ENCODE measurements at regions not wholly inside any gene's neighbourhood (a gene's known extent, or its start where the extent isn't known, plus 50 kb on each side); places are given as distances from the start of the nearest gene placed in this dataset.
"Not testable (repeated sequence)": the region's sequence is repeated elsewhere in the genome, so short reads cannot be mapped to it uniquely, and the experiment has no call there.

DNA sequence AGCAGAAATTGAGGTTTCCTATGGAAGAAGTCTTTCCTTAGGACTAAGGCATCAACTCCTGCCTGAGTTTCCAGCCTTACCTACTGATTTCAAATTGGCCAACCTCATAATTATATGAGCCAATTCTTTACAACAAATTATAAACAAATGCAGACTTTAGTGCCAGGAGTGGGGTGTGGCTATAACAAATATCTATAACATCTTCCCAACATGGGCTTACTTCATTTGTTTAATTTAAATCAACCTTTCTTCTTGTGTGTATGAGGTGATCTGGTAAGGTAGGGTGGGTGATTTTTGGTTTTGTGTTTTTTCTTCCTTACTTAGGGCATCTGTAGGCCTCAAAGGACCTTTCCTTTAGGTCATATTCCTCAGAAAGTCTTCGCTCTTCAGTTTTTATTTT, 354.9 kb downstream of the SHANK2 start:
- in situ Hi-C loops (cut with MboI; ENCODE audit: low sequenced_read_pairs, unreplicated experiment): no loop called here
- TF ChIP-seq, protein P1, sequence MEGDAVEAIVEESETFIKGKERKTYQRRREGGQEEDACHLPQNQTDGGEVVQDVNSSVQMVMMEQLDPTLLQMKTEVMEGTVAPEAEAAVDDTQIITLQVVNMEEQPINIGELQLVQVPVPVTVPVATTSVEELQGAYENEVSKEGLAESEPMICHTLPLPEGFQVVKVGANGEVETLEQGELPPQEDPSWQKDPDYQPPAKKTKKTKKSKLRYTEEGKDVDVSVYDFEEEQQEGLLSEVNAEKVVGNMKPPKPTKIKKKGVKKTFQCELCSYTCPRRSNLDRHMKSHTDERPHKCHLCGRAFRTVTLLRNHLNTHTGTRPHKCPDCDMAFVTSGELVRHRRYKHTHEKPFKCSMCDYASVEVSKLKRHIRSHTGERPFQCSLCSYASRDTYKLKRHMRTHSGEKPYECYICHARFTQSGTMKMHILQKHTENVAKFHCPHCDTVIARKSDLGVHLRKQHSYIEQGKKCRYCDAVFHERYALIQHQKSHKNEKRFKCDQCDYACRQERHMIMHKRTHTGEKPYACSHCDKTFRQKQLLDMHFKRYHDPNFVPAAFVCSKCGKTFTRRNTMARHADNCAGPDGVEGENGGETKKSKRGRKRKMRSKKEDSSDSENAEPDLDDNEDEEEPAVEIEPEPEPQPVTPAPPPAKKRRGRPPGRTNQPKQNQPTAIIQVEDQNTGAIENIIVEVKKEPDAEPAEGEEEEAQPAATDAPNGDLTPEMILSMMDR (IDR thresholded peaks at IDR 0.05; ENCODE audit: borderline replicate concordance, control extremely low read depth, extremely low read depth, insufficient read depth, missing control alignments): no peak
- no peak for DNase-seq (ENCODE audit: low spot score)

DNA sequence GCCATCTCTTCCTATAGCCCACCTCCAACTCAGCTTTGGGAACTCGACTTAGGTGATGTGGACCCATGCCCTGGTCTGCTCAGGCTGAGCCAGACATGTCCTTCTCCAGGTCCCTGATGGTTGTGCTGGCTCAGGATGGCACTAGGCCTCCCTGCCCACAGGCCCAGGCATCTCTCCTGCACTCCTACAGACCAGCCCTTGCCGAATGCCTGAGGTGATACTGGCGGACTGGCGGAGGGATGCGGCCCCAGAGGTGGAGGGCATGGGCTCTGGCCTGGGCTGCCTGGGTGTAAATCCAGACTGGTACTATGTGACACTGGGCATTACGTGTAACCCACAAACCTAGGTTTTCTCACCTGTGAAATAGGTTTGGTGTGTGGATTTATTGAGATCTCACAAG, 352.8 kb downstream of the SHANK2 start:
- TF ChIP-seq, protein P1 (IDR thresholded peaks at IDR 0.05; ENCODE audit: borderline replicate concordance, control extremely low read depth, extremely low read depth, insufficient read depth, missing control alignments): no peak
- in situ Hi-C loops (cut with MboI; ENCODE audit: low sequenced_read_pairs, unreplicated experiment): no loop called here
- DNase-seq (ENCODE audit: low spot score): no peak

DNA sequence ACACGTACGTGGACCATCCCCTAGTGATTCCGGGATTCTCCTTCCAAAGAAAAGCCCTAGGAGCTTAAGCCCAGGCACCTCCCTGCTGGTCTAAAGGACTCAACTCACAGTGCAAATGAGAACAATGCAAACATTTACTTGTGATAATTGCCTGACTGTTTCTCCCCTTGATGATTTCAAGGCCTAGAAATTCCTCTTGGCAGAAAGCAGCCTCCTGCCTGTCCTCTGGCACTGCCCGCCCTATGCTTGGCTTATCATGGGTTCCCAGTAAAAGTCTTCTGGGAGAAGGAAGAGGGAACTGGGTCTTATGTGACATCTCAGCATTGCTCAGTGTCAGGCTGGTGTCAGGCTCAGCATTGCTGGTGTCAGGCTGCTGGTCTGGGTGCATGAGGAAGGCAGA, 351.8 kb downstream of the SHANK2 start:
- TF ChIP-seq, protein P1 (IDR thresholded peaks at IDR 0.05; ENCODE audit: borderline replicate concordance, control extremely low read depth, extremely low read depth, insufficient read depth, missing control alignments): no peak
- DNase-seq (ENCODE audit: low spot score): no peak
- in situ Hi-C loops (cut with MboI; ENCODE audit: low sequenced_read_pairs, unreplicated experiment): no loop called here

DNA sequence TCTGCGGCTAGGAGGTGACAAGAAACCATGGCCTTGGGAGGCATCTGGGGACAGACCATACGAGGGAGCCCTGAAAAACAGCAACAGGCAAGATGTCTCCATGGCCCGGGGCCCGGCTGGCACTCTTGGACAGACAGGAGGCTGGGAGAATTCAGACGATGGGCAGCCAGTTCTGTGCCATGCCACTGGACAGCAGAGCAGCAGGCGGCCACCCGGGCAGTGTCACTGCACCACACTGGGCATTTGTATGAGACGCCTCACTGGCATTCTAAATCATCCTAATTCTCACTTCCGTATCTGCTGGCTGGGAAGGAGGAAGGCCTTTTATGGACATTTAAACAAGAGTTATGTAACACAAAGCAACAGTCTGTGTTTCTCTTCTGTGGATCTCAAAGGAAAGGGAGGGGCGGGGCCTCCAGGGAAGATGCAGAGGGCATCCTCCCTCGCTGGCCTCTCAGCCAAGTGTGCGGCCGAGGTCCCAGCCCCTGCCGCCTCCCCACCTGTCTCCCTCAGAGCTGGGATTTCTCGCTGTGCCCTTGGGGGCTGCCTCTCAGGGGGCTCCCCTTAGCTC, 350.3 kb downstream of the SHANK2 start:
- TF ChIP-seq, protein P1 (IDR thresholded peaks at IDR 0.05; ENCODE audit: borderline replicate concordance, control extremely low read depth, extremely low read depth, insufficient read depth, missing control alignments): no peak
- in situ Hi-C loops (cut with MboI; ENCODE audit: low sequenced_read_pairs, unreplicated experiment): no loop called here

DNA sequence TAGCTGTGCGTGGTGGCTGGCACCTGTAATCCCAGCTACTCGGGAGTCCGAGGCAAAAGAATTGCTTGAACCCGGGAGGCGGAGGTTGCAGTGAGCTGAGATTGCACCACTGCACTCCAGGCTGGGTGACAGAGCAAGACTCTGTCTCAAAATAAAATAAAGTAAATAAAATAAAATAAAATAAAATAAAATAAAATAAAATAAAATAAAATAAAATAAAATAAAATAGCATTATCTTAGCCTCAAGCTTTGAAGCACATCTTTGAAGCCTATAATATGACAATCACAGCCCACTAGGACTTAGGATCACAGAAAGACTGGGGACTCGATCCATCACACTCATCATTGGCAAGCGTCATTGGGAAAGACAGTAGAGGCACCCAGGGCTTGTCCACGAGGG, 349.1 kb downstream of the SHANK2 start:
- DNase-seq (ENCODE audit: low spot score); in situ Hi-C loops (cut with MboI; ENCODE audit: low sequenced_read_pairs, unreplicated experiment): not testable (repeated sequence)

More for the DNA sequence above, 350.3 kb downstream of the SHANK2 start:
- DNase-seq (ENCODE audit: low spot score): no peak

DNA sequence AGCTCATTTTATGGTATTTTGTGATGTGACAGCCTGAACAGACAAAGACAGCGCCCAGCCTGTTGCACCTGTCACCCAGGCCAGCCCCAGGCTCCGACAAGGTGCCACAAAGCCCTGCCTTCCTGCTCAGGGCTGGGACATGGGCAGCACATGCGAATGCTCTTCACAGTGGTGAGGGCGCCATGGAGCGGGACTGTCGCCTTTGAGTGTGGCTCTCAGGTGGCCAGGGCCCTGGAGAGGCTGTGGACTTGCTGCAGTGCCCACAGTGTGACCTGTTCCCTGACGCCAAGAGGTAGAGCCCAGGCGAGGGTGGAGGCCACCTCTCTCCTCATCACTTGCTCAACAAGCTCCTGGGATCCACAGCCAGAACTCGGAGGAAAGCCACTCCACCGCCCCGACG, 346.3 kb downstream of the SHANK2 start:
- DNase-seq (ENCODE audit: low spot score): no peak
- TF ChIP-seq, protein P1 (IDR thresholded peaks at IDR 0.05; ENCODE audit: borderline replicate concordance, control extremely low read depth, extremely low read depth, insufficient read depth, missing control alignments): no peak
- in situ Hi-C loops (cut with MboI; ENCODE audit: low sequenced_read_pairs, unreplicated experiment): no loop called here

DNA sequence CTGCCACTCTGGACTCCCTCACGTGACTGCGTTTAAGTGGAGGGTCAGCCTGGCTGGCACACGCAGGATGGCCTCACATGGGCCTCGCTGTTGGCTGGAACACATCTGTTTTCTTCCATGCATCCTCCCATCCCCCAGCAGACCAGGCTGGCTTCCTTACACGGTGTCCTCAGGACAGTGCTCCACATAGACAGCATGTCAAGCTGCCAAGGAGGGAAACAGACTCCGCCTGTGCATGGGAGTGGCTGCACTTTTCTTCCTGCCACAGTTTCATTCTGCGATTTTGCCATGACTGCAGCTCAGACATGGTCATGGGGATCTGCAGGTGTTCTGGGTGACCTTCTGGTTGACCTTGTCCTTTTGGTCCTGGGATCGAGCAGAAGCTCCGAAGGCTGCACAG, 344.2 kb downstream of the SHANK2 start:
- DNase-seq (ENCODE audit: low spot score): no peak
- in situ Hi-C loops (cut with MboI; ENCODE audit: low sequenced_read_pairs, unreplicated experiment): no loop called here
- TF ChIP-seq, protein P1 (IDR thresholded peaks at IDR 0.05; ENCODE audit: borderline replicate concordance, control extremely low read depth, extremely low read depth, insufficient read depth, missing control alignments): no peak
